Suprapubic skin (tissue), 4 donors: ENCODE measurements at regions not wholly inside any gene's neighbourhood (a gene's known extent, or its start where the extent isn't known, plus 50 kb on each side); places are given as distances from the start of the nearest gene placed in this dataset.
"Not testable (repeated sequence)": the region's sequence is repeated elsewhere in the genome, so short reads cannot be mapped to it uniquely, and the experiment has no call there.

ENCODE experiments used
- DNase-seq, 2 donors: peaks; one replicate each; pipeline ENCODE4 v3.0.0-alpha.2; 2019; ENCODE audit warnings: low spot score in 2 of 2
- H3K27ac ChIP-seq: fragments of 200-600 bp; sonication (generic); one replicate; pipeline ENCODE4 v1.5.1; 2019
- H3K27me3 ChIP-seq: fragments of 200-600 bp; sonication (generic); one replicate; pipeline ENCODE4 v1.5.1; 2019
- H3K36me3 ChIP-seq: fragments of 200-600 bp; sonication (generic); one replicate; pipeline ENCODE4 v1.5.1; 2019
- H3K4me1 ChIP-seq: fragments of 200-600 bp; sonication (generic); one replicate; pipeline ENCODE4 v1.5.1; 2019
- H3K4me3 ChIP-seq: fragments of 200-600 bp; sonication (generic); one replicate; pipeline ENCODE4 v1.5.1; 2019; ENCODE audit warnings: mild to moderate bottlenecking
- H3K9me3 ChIP-seq: fragments of 200-600 bp; sonication (generic); one replicate; pipeline ENCODE4 v1.5.1; 2019
- CTCF ChIP-seq, 2 donors: fragments of 200-600 bp in 1 of 2; fragments of 450-650 bp in 1 of 2; sonication (generic) in 1 of 2; IDR thresholded peaks; one replicate each; pipeline ENCODE4 v1.5.1; 2016 to 2019; ENCODE audit warnings: antibody characterized with exemption in 2 of 2, mild to moderate bottlenecking in 1 of 2, moderate library complexity in 1 of 2
- EP300 ChIP-seq: sonication (generic); formaldehyde crosslinking; IDR thresholded peaks from one replicate; pipeline ENCODE4 v1.6.1; 2017; ENCODE audit warnings: antibody characterized with exemption
- POLR2A ChIP-seq, 2 donors: fragments of 450-650 bp; IDR thresholded peaks; one replicate each; pipeline ENCODE4 v1.6.1; 2017; ENCODE audit warnings: antibody characterized with exemption in 2 of 2, mild to moderate bottlenecking in 2 of 2, moderate library complexity in 2 of 2
- POLR2AphosphoS5 ChIP-seq, 3 donors: sonication (generic); formaldehyde crosslinking; IDR thresholded peaks; one replicate each; pipeline ENCODE4 v1.6.1; 2017; ENCODE audit warnings: antibody characterized with exemption in 3 of 3
- WGBS: methylation state at CpG from one replicate; pipeline ENCODE4 v1.1.5; 2018; 5-methylcytosine and 5-hydroxymethylcytosine counted together

- no peak for DNase-seq
- H3K9me3 ChIP-seq = no peaks in the 10 kb centered on the region
- TF ChIP-seq CTCF (IDR thresholded peaks at IDR 0.05) (no peak), EP300 (no peak), POLR2A (IDR thresholded peaks at IDR 0.05) (no peak), POLR2AphosphoS5 (IDR thresholded peaks at IDR 0.05) (no peak)
- H3K4me3 ChIP-seq = no peak overlapping the region
- 85% methylated on average over 3 of the region's 3 CpGs for WGBS
- no peak overlapping the region for H3K27ac ChIP-seq
- H3K4me1 ChIP-seq = no peaks in the 10 kb centered on the region
- no peaks in the 10 kb centered on the region for H3K36me3 ChIP-seq
- no peaks in the 10 kb centered on the region for H3K27me3 ChIP-seq
These were observed 457.5 kb downstream of the FGF13 start for GRCh38 chrX:138254001-138254400.

- WGBS = 75% methylated on average over 6 of the region's 6 CpGs
- Histone ChIP-seq H3K36me3 (no peaks in the 10 kb centered on the region), H3K9me3 (no peaks in the 10 kb centered on the region), H3K4me3 (no peak overlapping the region), H3K4me1 (no peaks in the 10 kb centered on the region), H3K27me3 (no peaks in the 10 kb centered on the region), H3K27ac (no peak overlapping the region)
- TF ChIP-seq POLR2AphosphoS5 (IDR thresholded peaks at IDR 0.05) (no peak), POLR2A (IDR thresholded peaks at IDR 0.05) (no peak), EP300 (no peak), CTCF (IDR thresholded peaks at IDR 0.05) (no peak)
- no peak for DNase-seq
These were observed 456.1 kb downstream of the FGF13 start for GRCh38 chrX:138255373-138255772.

GRCh38 chrX:138264095-138264494 is 447.4 kb downstream of the FGF13 start:
- H3K27me3 ChIP-seq, H3K27ac ChIP-seq, H3K36me3 ChIP-seq, H3K4me1 ChIP-seq, H3K9me3 ChIP-seq, DNase-seq, H3K4me3 ChIP-seq: not testable (repeated sequence)
- WGBS = 52% methylated on average over 5 of the region's 5 CpGs

- H3K9me3 ChIP-seq = no peaks in the 10 kb centered on the region
- H3K27me3 ChIP-seq = no peaks in the 10 kb centered on the region
- WGBS = 96% methylated on average over 1 of the region's 1 CpG
- no peaks in the 10 kb centered on the region for H3K4me1 ChIP-seq
- no peak for TF ChIP-seq POLR2A (IDR thresholded peaks at IDR 0.05)
- no peaks in the 10 kb centered on the region for H3K36me3 ChIP-seq
- DNase-seq = no peak
- no peak overlapping the region for H3K27ac ChIP-seq
- no peak overlapping the region for H3K4me3 ChIP-seq
These were observed 440.6 kb downstream of the FGF13 start for GRCh38 chrX:138270931-138271330.

GRCh38 chrX:138282598-138283150 is 428.8 kb downstream of the FGF13 start:
- not testable (repeated sequence) for H3K27ac ChIP-seq, H3K4me1 ChIP-seq, H3K9me3 ChIP-seq, DNase-seq, H3K4me3 ChIP-seq, H3K36me3 ChIP-seq, H3K27me3 ChIP-seq
- 90% methylated on average over 2 of the region's 31 CpGs for WGBS

GRCh38 chrX:138287205-138287877 is 424.2 kb downstream of the FGF13 start:
- TF ChIP-seq CTCF (IDR thresholded peaks at IDR 0.05) = no peak
- WGBS = 40% methylated on average over 3 of the region's 3 CpGs
- Histone ChIP-seq H3K36me3 (no peaks in the 10 kb centered on the region), H3K9me3 (no peaks in the 10 kb centered on the region), H3K27ac (no peak overlapping the region), H3K27me3 (no peaks in the 10 kb centered on the region), H3K4me1 (no peaks in the 10 kb centered on the region), H3K4me3 (no peak overlapping the region)
- no peak for DNase-seq

GRCh38 chrX:138294951-138295350 is 416.6 kb downstream of the FGF13 start:
- H3K27me3 ChIP-seq = no peaks in the 10 kb centered on the region
- TF ChIP-seq CTCF (IDR thresholded peaks at IDR 0.05) (no peak), POLR2AphosphoS5 (IDR thresholded peaks at IDR 0.05) (no peak), POLR2A (IDR thresholded peaks at IDR 0.05) (no peak), EP300 (no peak)
- DNase-seq = no peak
- H3K4me1 ChIP-seq = no peaks in the 10 kb centered on the region
- no peak overlapping the region for H3K27ac ChIP-seq
- H3K9me3 ChIP-seq = no peaks in the 10 kb centered on the region
- H3K36me3 ChIP-seq = no peaks in the 10 kb centered on the region
- no peak overlapping the region for H3K4me3 ChIP-seq
- 71% methylated on average over 5 of the region's 5 CpGs for WGBS
